NOMO-1 (cell line): ENCODE measurements at regions not wholly inside any gene's neighbourhood (a gene's known extent, or its start where the extent isn't known, plus 50 kb on each side); places are given as distances from the start of the nearest gene placed in this dataset.

Experiments used
- DNase-seq, 2 experiments: peaks; one replicate each; lab custom pipeline; 2025; ENCODE audit not compliant: unreplicated experiment in 2 of 2; lab: John Stamatoyannopoulos, UW

DNA sequence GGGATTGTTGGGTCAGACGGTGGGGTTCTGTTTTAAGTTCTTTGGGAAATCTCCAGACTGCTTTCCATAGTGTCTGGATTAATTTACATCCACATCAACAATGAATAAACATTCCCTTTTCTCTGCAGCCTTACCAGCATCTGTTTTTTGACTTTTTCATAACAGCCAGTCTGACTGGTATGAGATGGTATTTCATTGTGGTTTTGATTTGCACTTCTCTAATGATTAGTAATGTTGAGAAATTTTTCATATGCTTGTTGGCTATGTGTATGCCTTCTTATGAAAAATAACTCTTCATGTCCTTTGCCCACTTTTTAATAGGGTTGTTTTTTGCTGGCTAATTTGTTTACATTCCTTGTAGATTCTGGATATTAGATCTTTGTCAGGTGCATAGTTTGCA lies 140.8 kb upstream of the CNTN1 start:
- no peak for DNase-seq

DNA sequence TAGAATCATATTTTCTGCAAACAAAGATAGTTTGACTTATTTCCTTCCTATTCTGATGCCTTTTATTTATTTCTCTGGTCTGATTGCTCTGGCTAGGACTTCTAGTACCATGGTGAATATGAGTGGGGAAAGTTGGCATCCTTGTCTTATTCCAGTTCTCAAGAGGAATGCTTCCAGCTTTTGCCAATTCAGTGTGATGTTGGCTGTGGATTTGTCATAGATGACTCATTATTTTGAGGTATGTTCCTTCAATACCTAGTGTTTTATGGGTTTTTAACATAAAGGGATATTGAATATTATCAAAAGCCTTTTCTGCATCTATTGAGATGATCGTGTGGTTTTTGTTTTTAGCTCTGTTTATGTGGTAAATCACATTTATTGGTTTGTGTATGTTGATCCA lies 139.4 kb upstream of the CNTN1 start:
- DNase-seq = no peak

DNA sequence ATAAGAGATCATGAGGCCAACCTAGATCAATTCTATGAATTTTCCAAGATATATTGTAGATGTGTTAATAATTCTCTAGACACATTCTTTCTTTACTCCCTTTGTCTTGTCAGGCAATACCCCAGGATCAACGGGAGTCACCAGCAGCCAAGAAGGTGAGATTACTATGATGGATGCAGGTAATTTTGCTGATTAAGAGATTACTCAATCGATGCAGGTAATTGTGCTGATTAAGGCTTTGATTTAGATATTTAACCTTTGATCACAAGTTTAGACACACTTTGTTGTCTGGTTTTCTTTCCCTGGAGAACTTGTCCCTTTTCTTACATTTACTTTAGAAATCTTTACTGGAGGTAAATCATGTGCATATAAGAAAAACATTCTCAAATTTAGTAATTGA lies 134.3 kb upstream of the CNTN1 start:
- DNase-seq = no peak

DNA sequence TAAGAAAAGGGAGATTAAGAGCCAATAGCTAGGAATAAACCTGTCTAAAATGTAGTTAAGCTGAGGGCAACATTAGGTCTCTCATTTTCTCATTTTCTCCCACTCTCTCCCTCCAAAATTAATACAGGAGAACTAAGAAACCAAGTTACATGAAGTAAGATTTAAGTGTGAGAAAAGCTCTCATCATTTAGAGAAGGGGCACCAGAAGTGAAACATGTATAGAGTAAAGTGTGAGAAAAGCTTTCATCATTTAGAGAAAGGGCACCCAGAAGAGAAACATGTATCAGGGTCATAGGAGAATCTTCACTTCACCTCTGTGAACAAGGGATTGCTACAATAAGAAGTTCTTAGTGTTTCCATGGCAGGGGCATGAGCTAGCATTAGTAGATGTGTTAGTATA lies 132.4 kb upstream of the CNTN1 start:
- no peak for DNase-seq

DNA sequence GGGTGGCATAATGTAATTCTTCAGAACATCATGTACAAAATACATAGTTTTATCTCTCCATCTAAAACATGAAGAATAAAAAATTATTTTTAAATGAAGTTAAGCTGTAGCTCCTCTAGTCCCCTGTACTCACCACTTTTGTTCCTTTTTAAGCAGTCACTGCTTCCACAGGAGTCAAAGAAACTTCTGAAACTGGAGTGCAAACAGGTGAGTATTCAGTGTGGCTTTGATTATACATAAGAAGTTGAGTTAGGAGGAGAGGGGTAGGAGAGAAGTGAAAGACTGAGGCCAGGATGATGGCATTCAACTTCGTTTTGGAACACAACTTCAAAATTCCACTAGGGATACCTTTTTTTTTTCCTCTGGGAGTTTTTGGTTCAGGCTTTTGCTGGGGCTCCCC lies 131.4 kb upstream of the CNTN1 start:
- DNase-seq = no peak

DNA sequence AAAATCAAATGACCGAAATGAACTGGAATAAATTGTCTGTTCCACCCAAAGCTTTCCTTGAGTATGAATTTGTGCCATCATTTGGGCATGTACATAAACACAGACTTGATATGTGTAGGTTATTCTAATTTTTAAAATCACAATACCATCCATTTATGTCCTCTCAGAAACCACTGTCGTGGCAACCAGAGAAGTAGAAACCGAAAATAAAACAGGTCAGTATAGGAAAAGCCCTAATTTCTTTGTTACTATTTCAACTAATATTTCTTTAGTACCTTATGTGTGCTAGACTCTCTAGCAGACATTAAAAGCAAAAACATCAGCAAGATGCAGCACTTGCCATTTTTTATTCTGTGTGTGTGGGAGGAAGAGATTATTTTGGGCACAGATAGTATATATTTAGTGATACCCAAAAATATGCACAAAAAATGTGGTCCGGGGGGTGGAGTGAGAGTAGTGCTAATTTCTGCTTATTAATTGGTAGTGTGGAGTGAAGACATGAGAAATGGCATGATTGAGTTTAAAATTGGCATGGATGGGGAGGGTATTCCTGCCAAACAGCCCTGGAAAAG lies 130.8 kb upstream of the CNTN1 start:
- DNase-seq = no peak

DNA sequence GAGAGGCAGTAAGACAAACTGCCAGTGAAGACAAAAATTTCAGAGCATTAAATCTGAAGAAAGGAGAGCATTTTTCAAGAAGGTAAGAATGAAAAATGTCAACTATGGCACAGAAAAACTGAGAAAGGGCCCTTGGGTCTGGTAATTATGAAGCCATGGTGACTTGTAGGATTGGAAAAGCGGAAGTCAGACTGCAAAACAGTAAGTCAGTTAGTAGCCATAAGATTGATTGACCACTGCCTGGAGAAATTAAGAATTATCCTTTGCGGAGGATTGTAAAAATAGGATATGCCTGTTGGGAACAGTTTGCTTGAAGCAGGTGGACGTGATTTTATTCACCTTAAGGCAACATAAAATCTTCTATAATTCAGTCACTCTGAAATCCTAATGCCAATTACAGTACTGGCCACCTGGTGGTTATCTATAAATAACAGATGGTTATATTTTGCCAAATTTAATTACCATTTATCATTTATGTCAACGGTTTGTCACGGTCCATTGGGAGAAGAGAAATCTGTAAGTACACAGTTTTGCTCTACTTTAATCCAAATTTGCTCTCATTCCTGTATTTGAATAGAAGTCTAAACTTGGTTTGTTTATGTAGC lies 127.1 kb upstream of the CNTN1 start:
- no peak for DNase-seq

DNA sequence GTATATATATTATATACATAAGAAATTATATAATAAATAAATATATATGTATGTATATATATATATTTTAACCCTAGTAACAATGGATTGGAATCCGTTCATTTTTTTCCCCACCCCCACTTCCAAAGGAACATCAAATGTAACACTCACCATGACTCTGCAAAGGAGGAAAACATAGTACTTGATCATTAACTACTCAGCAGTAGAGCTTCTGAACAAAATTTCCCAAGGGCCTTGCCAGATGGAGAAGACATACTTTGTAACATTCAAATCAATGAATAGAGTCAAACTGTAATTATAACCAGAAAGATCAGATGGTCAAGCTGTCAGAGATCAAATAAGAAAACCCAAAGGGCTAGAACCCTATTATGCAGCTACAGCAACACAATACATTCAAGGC lies 126.0 kb upstream of the CNTN1 start:
- DNase-seq = no peak

DNA sequence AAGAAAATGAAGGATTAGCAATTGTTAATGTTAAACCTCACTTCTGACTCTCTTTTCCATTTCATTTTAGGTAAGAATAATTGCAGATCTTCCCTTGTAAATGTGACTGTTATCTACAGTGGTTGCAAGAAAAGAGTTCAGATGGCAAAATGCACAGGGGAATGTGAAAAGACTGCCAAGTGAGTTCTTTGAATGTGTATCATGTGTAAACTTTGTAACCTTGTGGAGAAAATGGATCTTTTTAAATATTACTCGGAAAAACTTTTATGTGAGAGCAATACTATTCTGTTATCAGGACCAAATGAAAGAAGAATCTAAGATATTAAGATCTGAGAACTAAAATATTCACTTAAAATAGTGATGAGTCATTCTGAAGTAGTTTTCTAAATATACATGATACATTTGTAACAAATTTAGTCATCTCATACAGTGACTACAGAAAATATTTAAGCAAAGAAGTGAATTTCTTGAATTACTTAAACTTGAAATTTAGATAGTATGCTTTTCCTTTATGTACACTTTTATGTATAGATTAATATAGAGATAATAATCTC lies 122.5 kb upstream of the CNTN1 start:
- no peak for DNase-seq

DNA sequence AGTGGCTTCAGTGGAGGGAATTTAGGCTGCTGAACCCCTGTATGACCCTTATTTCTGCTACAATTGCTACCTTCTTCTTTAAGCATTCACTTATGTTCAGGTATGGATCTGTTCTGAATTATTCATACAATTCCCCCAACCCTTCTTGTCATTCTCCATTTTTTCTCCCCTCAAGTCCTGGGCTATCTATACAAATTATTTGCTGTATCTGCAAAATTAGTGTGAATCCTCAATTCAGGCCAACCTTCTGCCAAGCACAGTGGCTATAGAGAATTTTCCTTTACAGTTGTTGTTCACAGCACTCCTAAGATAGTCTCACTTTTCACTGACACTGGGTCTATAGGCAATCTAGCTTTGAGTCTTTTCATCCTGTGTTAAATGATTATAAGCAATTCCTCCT lies 119.2 kb upstream of the CNTN1 start:
- DNase-seq = no peak

DNA sequence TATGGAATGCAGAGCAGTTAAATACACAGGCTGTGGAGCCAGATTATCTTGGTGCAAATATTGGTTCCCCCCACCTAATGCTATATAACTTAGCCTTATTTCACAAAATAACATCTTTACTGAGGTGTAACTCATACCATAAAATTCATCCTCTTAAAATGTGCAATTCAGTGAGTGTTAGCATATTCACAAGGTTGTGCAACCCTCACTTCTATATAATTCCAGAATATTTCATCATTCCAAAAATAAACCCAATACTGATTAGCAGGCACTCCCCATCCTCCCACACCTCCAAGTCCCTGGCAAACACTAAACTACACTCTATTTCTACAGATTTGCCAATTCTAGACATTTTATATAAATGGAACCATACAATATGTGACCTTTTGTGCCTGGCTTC lies 116.3 kb upstream of the CNTN1 start:
- no peak for DNase-seq

DNA sequence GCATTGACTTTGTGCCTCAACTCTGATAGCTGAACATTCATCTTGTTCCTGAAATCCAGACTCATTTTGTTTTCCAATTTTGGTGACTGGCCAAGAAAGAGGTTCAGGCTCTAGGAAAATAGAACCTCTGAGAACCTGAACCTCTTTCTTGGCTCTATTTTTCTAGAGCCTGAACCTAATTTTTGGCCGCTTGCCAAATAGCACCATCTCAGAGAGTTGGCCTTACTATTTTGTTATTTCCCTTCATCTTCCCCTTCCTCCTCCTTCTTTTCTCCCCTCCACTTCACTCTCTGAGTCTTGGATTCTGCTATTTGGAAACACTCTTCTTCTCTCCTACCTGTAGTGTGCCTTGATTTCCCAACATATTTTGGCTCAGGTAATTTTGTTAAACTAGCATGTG lies 114.4 kb upstream of the CNTN1 start:
- no peak for DNase-seq

DNA sequence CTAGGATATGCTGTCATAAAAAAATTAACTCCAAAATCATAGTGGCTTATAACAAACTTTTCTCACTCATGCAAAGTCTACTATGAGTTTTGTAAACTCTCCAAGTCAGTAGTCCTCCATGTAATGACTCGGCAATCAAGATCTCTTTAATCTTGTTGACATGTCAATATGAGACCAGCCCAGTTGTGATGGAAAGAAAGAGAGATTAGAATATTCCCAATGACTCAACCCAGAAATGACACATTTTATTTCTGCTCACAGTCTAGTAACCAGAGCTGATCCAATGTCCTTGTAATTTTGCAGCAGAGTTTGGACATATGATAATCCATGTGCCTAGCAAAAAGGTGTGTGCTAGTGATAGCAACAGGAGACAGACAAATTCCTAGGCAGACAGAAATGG lies 112.6 kb upstream of the CNTN1 start:
- DNase-seq = no peak

DNA sequence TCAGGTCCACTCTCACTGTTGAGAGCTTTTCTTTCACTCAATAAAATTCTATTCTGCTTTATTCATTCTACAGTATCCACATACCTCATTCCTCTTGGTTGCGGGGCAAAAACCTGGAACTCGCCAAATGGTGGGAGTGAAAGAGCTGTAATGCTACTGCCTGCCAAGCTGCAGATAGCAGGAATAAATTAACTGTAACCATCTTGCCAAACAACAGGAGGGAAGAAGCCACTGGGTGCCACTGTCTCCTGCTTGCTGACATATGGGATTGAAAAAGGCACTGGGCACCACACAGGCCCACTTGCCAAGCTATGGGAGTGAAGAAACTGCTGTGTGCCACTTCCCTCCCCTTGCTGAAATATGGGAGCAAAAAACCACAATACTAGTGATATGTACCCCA lies 111.9 kb upstream of the CNTN1 start:
- no peak for DNase-seq

DNA sequence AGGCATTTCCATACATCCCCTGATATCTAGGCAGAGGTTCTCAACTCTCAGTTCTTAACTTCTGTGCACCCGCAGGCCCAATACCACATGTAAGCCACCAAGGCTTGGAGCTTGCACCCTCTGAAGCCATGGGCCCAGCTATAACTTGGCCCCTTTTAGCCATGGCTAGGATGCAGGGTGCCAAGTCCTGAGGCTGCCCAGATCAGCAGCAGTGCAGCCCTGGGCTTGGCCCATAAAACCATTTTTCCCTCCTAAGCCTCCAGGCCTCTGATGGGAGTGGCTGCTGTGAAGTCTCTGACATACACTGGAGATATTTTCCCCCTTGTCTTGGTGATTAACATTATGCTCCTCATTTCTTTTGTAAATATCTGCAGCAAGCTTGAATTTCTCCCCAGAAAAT lies 110.3 kb upstream of the CNTN1 start:
- no peak for DNase-seq

DNA sequence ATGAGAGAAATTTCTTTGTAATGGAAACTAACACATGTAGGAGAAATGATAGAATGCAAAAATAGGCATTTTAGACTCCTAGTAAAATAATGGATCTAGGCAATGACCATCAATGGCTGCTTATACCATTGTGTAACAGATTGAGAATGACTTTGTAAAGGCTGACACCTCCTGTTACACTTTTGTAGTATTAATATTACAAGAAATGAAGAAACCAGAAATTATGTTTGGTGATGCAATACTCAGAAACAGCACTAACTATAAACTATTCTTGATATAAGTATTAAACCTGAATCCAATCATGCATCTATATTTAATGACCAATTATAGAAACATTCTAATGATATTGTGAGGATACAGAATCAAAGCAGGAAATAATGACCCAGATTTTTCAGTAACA lies 108.5 kb upstream of the CNTN1 start:
- DNase-seq = no peak

DNA sequence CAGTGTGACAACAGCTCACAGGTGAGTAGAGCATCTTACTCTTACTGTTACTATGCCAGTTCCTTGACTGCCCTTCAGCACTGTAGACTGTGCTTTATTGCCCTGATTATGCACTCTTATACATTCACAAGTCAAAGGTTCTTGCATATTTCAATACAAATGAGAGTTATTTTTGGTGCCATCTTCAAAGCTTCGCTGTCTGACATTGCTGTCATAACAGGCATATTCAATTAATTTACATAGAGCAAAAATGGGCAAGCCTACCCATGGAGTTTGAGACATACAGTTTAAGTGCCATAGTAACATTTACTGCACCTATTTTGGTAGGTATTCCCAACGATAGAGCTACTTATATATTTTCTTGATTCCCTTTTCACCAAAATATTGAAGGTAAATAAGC lies 107.5 kb upstream of the CNTN1 start:
- DNase-seq = no peak

DNA sequence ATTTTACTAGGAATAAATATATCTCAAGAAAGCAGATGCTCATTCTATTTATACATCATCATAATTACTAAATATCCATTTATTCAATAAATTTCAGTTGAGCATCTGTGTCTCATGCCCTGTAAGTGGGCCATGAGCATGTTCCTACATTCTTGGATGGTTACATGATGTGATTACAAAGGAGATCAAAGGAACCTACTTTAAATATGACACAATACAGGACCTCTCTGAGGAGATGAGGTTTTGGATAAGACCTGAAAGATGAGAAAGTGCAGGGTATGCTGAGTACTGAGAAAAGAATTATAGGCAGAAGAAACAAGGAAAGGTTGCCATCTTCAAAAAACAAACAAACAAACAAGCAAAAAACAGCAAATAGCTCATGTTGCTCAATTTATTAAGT lies 105.4 kb upstream of the CNTN1 start:
- DNase-seq = no peak

DNA sequence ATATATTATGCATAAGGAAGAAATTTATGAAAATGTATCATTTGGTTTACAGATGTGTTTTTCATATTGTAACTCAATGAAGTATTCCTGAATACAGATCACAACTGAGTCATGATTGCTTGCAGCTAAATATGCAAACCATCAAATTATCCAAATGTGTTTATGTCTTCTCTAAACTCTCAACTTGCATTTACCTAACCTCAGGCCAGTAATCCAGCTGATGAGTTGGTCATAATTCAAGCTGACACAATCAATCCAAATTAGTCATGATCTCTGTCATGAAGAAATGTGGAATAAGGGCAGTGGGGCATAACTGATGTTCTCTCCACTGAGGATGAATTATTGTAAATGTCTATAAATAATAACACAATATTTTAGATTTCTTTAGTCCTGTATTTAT lies 104.8 kb upstream of the CNTN1 start:
- no peak for DNase-seq

DNA sequence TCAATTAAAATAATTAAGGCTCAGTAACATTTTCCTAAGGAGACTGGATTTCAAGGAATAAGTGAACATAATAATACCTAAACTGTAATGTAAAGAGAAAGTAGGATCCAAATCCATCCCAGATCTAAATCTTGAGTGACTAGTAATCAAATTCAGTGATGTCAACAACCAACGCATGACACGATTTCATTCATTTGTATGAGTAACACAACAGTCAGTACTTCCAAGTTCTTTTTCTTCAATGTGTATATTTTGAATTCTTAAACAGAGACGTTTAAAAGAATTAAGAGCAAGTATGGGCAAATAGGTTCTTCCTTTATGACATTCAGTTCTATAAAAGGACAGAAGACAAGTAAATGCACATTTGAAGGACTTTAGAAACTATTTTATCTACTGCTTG lies 104.3 kb upstream of the CNTN1 start:
- no peak for DNase-seq

DNA sequence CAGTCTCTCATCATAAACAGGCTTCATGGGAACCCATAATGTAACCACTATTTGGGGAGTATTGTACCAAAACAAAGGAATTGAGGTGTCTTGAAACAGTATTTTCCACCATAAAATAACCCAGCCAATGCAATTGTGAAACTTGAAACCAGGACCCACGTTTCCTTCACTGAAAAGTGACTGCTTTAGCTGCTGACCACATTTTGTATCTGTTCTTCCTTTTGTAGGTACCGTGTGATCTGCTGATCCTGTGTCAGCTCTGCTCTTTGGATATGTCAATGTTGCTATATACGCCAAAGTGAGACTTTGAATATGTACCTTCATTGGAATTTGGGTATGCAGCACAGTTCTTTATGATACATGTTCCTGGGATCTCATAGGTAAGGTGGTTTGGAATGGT lies 95.1 kb upstream of the CNTN1 start:
- DNase-seq = no peak

DNA sequence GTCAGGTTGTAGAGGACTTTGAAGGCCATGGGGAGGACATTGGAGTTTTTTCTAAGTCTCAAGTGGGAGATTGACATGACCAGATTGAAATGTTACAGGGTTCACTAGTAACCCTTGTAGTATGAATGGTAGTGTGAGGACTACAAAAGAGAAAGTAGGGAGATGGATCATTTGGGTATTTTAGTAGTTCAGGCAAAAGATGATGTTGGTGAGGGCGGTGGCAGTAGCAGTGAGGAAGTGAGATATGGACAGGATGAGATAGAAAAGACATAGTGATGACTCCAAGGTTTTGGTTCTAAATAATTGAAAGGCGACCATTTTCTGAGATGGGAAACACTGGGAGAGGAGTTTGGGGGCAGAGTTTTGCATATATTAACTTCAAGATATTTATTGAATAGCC lies 94.2 kb upstream of the CNTN1 start:
- DNase-seq = no peak

DNA sequence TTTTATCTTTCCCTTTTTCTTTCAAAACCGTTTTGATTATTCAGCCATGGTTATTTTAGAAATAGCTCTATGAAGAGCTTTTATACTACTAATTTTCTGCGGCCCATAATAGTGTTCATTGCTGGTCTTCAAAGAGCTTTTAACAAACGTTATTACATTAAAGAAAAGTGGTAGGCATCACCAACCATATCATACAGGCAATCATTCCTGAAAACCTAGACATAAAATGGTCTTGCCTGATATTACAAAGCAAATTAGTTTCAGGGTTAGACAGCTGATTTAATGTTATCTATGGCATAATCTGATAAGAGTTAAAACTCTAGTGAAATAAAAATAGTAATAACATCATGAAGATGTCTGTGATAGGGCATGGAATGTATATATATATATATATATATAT lies 89.7 kb upstream of the CNTN1 start:
- no peak for DNase-seq
